Nephron progenitor cell (in vitro differentiated cells): ENCODE measurements at regions not wholly inside any gene's neighbourhood (a gene's known extent, or its start where the extent isn't known, plus 50 kb on each side); places are given as distances from the start of the nearest gene placed in this dataset.
"Not testable (repeated sequence)": the region's sequence is repeated elsewhere in the genome, so short reads cannot be mapped to it uniquely, and the experiment has no call there.

ENCODE experiments used
- DNase-seq: peaks from one replicate; pipeline ENCODE4 v3.0.0; 2021
- H3K27ac Mint-ChIP-seq: 2 replicates; pipeline ENCODE4 v1.8.0; 2021; ENCODE audit warnings: mild to moderate bottlenecking, moderate library complexity, mixed read lengths
- H3K27me3 Mint-ChIP-seq: 2 replicates; pipeline ENCODE4 v1.8.0; 2021; ENCODE audit warnings: mild to moderate bottlenecking, low read depth, mixed read lengths; ENCODE audit not compliant: poor library complexity
- H3K36me3 Mint-ChIP-seq: 2 replicates; pipeline ENCODE4 v1.8.0; 2021; ENCODE audit warnings: low read depth, mixed read lengths
- H3K4me1 Mint-ChIP-seq: 2 replicates; pipeline ENCODE4 v1.8.0; 2021; ENCODE audit warnings: mixed read lengths
- H3K4me3 Mint-ChIP-seq: 2 replicates; pipeline ENCODE4 v1.8.0; 2021; ENCODE audit warnings: mild to moderate bottlenecking, moderate library complexity, mixed read lengths
- H3K9me3 Mint-ChIP-seq: 2 replicates; pipeline ENCODE4 v1.8.0; 2021; ENCODE audit warnings: mild to moderate bottlenecking, moderate library complexity, mixed read lengths
- TF ChIP-seq, protein P1 (sequence below): fragments of 200-600 bp; sonication (generic); IDR thresholded peaks from 2 replicates; pipeline ENCODE4 v1.5.0; 2021; ENCODE audit warnings: antibody characterized with exemption

DNA sequence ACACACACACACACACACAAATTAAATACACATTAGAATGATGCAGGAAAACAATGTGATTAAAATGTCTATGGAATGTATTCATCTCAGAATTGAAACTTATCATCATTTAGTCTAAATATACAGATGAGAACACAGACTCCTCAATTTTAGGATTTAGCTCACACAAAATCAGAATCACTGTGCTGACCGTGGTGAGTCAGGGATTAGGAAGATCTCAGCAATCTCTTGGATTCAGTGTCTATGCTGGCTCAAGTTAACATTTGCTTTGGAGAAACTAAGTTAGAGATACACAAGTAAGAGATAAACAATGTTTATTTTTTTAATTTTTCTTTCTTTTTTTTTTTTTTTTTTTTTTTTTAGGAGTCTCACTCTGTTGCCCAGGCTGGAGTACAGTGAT, 323.6 kb downstream of the KLF12 start:
- H3K4me1 Mint-ChIP-seq = no peaks in the 10 kb centered on the region
- H3K4me3 Mint-ChIP-seq = no peak overlapping the region
- peaks cover 4% of the 10 kb centered on the region for H3K36me3 Mint-ChIP-seq
- TF ChIP-seq, protein P1, sequence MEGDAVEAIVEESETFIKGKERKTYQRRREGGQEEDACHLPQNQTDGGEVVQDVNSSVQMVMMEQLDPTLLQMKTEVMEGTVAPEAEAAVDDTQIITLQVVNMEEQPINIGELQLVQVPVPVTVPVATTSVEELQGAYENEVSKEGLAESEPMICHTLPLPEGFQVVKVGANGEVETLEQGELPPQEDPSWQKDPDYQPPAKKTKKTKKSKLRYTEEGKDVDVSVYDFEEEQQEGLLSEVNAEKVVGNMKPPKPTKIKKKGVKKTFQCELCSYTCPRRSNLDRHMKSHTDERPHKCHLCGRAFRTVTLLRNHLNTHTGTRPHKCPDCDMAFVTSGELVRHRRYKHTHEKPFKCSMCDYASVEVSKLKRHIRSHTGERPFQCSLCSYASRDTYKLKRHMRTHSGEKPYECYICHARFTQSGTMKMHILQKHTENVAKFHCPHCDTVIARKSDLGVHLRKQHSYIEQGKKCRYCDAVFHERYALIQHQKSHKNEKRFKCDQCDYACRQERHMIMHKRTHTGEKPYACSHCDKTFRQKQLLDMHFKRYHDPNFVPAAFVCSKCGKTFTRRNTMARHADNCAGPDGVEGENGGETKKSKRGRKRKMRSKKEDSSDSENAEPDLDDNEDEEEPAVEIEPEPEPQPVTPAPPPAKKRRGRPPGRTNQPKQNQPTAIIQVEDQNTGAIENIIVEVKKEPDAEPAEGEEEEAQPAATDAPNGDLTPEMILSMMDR = no peak
- no peak for DNase-seq
- no peaks in the 10 kb centered on the region for H3K9me3 Mint-ChIP-seq
- no peaks in the 10 kb centered on the region for H3K27me3 Mint-ChIP-seq
- no peak overlapping the region for H3K27ac Mint-ChIP-seq

DNA sequence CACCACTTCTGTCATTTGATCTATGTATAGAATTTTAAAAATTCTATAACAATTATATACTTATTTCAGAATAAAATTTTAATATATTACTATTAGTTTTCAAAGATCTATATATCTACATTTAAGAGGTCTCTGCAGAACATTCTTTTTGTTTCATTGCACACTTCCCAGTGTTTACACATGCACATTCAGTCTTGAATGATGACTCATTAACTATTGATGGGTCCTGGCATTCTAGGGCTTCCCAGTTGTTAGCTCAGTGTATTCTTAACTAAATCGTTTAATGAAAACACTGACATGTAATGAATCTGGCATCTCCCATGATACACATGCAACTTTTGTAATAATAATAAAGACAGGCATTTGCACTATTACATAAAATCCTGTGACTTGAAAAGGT, 324.6 kb downstream of the KLF12 start:
- TF ChIP-seq, protein P1 = no peak
- H3K36me3 Mint-ChIP-seq = peaks cover 4% of the 10 kb centered on the region
- no peaks in the 10 kb centered on the region for H3K4me1 Mint-ChIP-seq
- H3K4me3 Mint-ChIP-seq = no peak overlapping the region
- DNase-seq = no peak
- no peaks in the 10 kb centered on the region for H3K9me3 Mint-ChIP-seq
- no peaks in the 10 kb centered on the region for H3K27me3 Mint-ChIP-seq
- no peak overlapping the region for H3K27ac Mint-ChIP-seq

DNA sequence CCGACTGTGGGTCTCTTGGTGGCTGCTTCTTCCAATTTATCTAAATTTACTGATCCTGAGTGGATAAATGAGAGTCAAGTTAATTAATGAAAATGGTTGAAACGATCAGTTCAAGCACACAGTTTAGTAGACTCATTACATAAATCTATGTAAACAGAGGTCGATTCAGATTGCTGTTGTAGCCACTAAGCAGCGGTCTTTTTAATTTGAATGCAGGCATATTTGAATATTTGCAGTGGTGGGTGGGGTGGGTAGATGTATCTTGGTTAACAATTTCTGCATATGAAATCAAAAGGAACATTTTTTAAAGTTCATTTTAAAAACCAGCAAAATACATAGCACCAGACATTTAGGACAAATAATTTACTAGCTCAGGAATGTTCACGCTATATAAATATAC, 325.9 kb downstream of the KLF12 start:
- TF ChIP-seq, protein P1 = no peak
- Mint-ChIP-seq H3K36me3 (peaks cover 11% of the 10 kb centered on the region), H3K4me3 (no peak overlapping the region), H3K27me3 (no peaks in the 10 kb centered on the region), H3K9me3 (no peaks in the 10 kb centered on the region), H3K27ac (no peak overlapping the region), H3K4me1 (no peaks in the 10 kb centered on the region)
- no peak for DNase-seq

DNA sequence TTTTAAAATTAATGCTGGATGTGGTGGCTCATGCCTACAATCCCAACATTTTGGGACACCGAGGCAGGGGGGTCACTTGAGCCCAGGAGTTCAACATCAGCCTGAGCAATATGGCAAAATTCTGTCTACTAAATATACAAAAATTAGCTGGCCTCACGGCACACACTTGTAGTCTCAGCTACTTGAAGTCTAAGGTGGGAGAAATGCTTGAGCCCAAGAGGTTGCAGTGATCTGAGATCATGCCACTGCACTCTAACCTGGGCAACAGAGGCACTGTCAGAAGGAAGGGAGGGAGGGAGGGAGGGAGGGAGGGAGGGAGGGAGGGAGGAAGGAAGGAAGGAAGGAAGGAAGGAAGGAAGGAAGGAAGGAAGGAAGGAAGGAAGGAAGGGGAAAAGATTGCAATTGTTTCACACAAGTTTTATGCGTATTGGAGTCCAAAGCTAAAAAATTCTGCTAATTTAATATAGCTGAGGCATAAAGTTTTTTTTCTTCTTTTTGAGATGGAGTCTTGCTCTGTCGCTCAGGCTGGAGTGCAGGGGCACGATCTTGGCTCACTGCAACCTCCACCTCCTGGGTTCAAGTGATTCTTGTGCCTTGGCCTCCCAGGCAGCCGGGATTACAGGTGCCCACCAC, 328.8 kb downstream of the KLF12 start:
- not testable (repeated sequence) for H3K4me3 Mint-ChIP-seq, DNase-seq, H3K4me1 Mint-ChIP-seq, H3K9me3 Mint-ChIP-seq, H3K27me3 Mint-ChIP-seq, H3K27ac Mint-ChIP-seq
- peaks cover 11% of the 10 kb centered on the region for H3K36me3 Mint-ChIP-seq

DNA sequence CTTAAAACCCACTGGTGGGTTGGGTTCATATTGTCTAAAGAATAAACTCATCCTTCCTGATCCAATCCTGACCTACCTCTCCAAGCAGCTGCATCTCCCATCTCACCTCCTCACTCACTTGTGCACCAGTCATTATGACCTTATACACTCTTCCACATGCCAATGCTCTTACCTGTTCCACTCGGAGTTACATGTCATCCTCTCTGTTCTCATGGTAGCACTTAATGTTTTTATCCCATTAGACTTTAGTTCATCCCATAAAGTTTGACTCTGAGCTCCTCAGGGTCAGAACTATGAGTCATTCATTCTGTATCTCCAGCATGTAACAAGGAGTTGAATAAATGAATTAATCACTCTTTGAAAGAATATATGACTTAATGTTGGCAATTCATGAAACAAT, 330.2 kb downstream of the KLF12 start:
- Mint-ChIP-seq H3K4me1 (no peaks in the 10 kb centered on the region), H3K27ac (no peak overlapping the region)

DNA sequence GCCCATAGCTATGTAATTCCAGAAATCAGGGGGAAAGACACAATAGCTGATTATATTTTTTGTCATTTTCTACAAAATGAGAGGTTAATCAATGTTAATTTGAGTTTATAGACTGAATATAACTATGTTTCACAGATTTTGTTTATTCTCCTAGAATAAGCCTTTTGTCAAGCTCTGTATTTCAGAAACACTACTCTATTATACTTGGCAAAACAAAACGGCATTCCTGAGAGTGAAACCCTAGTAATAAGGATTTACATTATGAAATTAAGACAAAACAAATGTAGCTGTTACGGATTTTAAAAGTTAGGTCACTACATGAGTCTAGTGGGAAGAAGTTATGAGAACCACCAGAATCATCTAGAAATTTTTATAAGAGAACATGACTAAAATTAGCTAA, 334.2 kb downstream of the KLF12 start:
- no peaks in the 10 kb centered on the region for H3K27me3 Mint-ChIP-seq
- DNase-seq = no peak
- H3K9me3 Mint-ChIP-seq = no peaks in the 10 kb centered on the region
- no peak overlapping the region for H3K4me3 Mint-ChIP-seq
- peaks cover 15% of the 10 kb centered on the region for H3K36me3 Mint-ChIP-seq
- no peaks in the 10 kb centered on the region for H3K4me1 Mint-ChIP-seq
- TF ChIP-seq, protein P1 = no peak
- H3K27ac Mint-ChIP-seq = no peak overlapping the region

More for the DNA sequence above, 330.2 kb downstream of the KLF12 start:
- TF ChIP-seq, protein P1 = no peak
- Mint-ChIP-seq H3K36me3 (peaks cover 12% of the 10 kb centered on the region), H3K4me3 (no peak overlapping the region), H3K9me3 (no peaks in the 10 kb centered on the region), H3K27me3 (no peaks in the 10 kb centered on the region)
- DNase-seq = no peak
